Activated CD8-positive, alpha-beta memory T cell treated with anti-CD3 and anti-CD28 coated beads, Interleukin-2, amount 50 U/mL, for 24 hours (primary cell): ENCODE measurements at regions not wholly inside any gene's neighbourhood (a gene's known extent, or its start where the extent isn't known, plus 50 kb on each side); places are given as distances from the start of the nearest gene placed in this dataset.

ENCODE experiments used
- DNase-seq: peaks from one replicate; pipeline ENCODE4 v3.0.0-alpha.2; 2020; ENCODE audit errors: extremely low read depth

GRCh38 chr11:128095466-128095981, 491.8 kb downstream of the ETS1 start:
- DNase-seq = no peak

DNA sequence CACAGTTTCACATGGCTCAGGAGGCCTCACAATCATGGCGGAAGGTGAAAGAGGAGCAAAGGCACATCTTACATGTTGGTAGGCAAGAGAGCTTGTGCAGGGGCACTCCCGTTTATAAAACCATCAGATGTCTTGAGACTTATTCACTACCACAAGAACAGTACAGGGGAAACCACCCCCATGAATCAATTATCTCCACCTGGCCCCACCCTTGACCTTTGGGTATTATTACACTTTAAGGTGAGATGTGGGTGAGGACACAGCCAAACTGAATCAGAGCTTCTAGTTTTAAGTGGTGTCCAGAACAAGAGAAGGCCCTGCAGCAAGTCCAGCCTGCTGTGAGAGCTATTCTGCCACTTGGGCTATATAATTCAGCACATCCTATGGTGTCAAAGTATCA, 493.7 kb downstream of the ETS1 start:
- no peak for DNase-seq

GRCh38 chr11:128089962-128090361, 497.4 kb downstream of the ETS1 start:
- DNase-seq = no peak

DNA sequence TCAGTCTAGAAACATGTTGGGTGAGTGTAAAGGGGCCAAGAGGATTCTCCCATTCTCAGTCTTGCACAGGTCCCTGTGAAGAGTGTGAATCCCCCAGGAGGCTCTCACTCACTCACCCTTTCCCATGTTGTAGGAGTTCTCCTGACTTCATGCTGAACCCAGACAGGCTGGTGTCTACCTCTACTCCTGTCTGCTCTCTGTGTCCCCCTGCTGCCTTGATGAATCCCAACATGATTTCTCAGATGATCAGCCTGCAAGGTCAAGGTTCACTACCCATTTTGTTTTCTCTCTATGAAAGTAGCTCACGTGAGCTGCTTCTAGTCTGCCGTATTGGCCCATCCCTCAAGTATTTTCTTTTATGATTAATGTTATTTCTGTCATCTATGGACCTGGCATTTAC, 500.6 kb downstream of the ETS1 start:
- no peak for DNase-seq

- no peak for DNase-seq
Observed at GRCh38 chr11:128085276-128085675, 502.1 kb downstream of the ETS1 start.

DNA sequence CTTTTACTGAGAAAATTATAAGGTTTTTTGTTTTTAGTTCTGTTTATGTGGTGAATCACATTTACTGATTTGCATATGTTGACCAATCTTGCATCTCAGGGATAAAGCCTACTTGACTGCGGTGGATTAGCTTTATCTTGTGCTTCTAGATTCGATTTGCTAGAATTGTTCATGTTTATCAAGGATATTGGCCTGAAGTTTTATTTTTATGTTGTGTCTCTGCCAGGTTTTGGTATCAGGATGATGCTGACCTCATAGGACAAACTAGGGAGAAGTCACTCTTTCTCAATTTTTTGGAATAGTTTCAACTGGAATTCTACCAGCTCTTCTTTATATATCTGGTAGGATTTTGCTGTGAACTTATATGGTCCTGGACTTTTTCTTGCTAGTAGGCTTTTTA, 504.8 kb downstream of the ETS1 start:
- no peak for DNase-seq

- no peak for DNase-seq
Observed at GRCh38 chr11:128069665-128070064, 517.7 kb downstream of the ETS1 start.

- no peak for DNase-seq
Observed at GRCh38 chr11:128067780-128068179, 519.6 kb downstream of the ETS1 start.

- DNase-seq = no peak
Observed at GRCh38 chr11:128066399-128066798, 521.0 kb downstream of the ETS1 start.

DNA sequence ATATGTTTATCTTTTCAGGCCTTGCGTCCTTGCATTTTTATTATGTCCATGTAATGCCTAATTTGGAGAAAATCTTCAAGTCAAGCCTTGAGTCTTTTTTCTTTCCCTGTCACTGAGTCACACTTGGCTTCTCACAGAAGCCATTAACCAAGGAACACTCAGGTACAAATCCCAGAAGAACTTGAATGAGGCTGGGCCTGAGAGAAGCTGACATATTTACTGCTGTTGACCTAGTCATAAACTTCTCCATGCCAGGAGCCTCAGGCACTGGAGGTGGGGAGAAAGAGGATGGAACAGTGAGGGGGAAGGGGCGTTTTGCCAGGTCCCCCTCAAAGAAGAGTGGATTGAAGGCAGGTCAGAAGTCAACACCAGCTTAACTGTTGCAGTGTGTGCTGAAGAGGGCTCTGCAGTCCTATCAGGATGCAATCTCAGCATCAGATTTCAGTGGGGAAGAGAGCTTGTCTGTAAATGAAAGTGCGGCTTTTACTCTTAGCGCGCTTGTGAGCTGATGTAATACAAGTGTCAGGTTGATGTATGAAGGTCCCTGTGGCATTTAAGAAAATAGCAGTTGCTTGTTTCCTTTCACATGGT, 526.0 kb downstream of the ETS1 start:
- no peak for DNase-seq

DNA sequence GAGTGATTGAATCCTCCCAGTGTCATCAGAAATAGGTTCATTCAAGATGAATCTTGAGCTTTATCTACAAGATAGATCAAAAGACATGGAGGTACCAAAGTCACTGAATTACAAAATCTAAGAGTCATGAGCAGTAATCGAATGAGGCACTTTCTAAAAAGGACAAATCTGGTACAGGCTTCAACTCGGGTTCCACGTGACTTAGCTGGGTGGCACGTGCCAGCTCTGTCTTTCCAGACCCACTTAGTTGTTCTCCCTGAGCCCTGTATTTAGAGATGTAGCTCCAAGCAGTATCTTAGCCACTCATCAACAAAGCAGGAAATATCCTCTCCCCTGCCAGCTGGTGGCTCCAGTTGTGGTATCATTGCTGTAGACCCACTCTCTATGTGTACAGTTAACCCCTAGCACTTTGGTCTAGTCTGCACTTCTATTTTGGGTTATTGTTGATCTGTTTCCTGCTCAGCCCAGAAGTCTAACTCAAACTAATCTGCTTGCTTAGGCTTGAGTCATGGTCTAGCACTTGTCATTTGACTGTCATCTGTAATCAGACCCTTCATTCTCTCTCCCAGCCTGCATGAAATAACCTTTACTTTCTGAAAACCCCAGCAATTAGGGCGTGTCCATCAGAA, 528.7 kb downstream of the ETS1 start:
- no peak for DNase-seq

GRCh38 chr11:128057786-128058395, 529.5 kb downstream of the ETS1 start:
- DNase-seq = no peak

- DNase-seq = no peak
Observed at GRCh38 chr11:128055576-128056217, 531.7 kb downstream of the ETS1 start.

- no peak for DNase-seq
Observed at GRCh38 chr11:128053981-128054931, 533.1 kb downstream of the ETS1 start.

- no peak for DNase-seq
Observed at GRCh38 chr11:128052912-128053641, 534.3 kb downstream of the ETS1 start.

DNA sequence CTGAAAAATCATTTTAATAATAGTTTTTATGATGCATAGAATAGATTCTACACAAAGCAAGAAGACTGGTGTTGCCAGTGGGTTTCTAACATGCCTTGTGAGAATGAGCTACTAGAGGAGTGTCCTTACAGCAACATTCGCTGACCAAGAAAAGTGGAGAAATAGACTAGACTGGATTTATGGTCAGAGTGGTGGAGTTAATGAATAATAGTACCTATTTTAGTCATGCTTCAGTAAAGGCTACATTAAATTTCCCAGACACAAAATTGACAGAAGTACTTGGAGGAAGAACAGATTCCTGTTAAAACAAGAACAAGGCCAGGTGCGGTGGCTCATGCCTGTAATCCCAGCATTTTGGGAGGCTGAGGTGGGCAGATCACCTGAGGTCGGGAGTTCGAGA, 539.2 kb downstream of the ETS1 start:
- DNase-seq = no peak

GRCh38 chr11:128047026-128047425, 540.3 kb downstream of the ETS1 start:
- DNase-seq = no peak

- no peak for DNase-seq
Observed at GRCh38 chr11:128046213-128046612, 541.1 kb downstream of the ETS1 start.

- no peak for DNase-seq
Observed at GRCh38 chr11:128045094-128045725, 542.1 kb downstream of the ETS1 start.

DNA sequence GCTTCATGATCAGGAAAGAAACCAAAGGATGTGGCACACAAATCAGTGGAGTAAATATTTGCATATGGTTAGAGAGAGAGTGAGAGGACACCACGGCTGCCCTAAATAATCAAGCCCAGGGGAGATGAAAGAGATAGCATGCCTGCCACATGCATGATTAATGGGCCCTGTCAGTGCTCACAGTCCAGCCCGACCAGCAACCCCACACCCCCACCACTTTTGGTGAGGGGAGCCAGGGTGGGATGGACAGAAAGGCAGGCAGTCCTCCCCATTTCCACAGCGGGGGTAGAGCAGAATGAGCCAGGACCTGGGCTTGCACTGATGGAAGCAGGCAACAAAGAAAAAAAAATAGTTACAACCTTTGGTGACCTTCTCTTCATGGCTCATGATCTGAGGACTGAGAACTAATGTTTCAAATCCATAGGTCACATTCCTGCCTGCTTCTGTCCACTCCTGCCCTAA, 545.0 kb downstream of the ETS1 start:
- no peak for DNase-seq
